Calu3 (cell line): ENCODE measurements at regions not wholly inside any gene's neighbourhood (a gene's known extent, or its start where the extent isn't known, plus 50 kb on each side); places are given as distances from the start of the nearest gene placed in this dataset.

Source experiments
- BruUV-seq: library from RNA; stranded (reverse); fragments of 400-500 nt; replicated peaks from 2 replicates; lab custom pipeline; 2021; lab: Mats Ljungman, UMichigan
- CTCF ChIA-PET: fragments of 300-600 bp; sonication (Branson Sonifier 250); formaldehyde crosslinking; loops from one replicate; lab custom pipeline; 2022; ENCODE audit warnings: antibody characterized with exemption; lab: Charles Lee
- DNase-seq: peaks from one replicate; pipeline ENCODE4 v3.0.0; 2022
- H3K27ac Mint-ChIP-seq: one replicate; pipeline ENCODE4 v1.8.0; 2022; ENCODE audit warnings: mixed read lengths; ENCODE audit not compliant: unreplicated experiment
- H3K27me3 Mint-ChIP-seq: one replicate; pipeline ENCODE4 v1.8.0; 2022; ENCODE audit warnings: mixed read lengths; ENCODE audit not compliant: unreplicated experiment
- H3K36me3 Mint-ChIP-seq: one replicate; pipeline ENCODE4 v1.8.0; 2022; ENCODE audit warnings: mild to moderate bottlenecking, moderate library complexity, mixed read lengths; ENCODE audit not compliant: insufficient read depth, unreplicated experiment
- H3K4me1 Mint-ChIP-seq: one replicate; pipeline ENCODE4 v1.8.0; 2022; ENCODE audit warnings: mild to moderate bottlenecking, low read depth, mixed read lengths; ENCODE audit not compliant: unreplicated experiment
- H3K4me3 Mint-ChIP-seq: one replicate; pipeline ENCODE4 v1.8.0; 2022; ENCODE audit warnings: mild to moderate bottlenecking, low read depth, moderate library complexity, mixed read lengths; ENCODE audit not compliant: unreplicated experiment
- H3K9me3 Mint-ChIP-seq: one replicate; pipeline ENCODE4 v1.8.0; 2022; ENCODE audit warnings: low read depth, mixed read lengths; ENCODE audit not compliant: unreplicated experiment
- CTCF ChIP-seq: fragments of 200-600 bp; IDR thresholded peaks from one replicate; pipeline ENCODE4 v1.8.0; 2022; ENCODE audit warnings: antibody characterized with exemption; ENCODE audit not compliant: unreplicated experiment
- intact Hi-C: fragments of 100-400 bp; cut with micrococcal nuclease; formaldehyde crosslinking; loops from one replicate; pipeline ENCODE4 v1.10.0; 2022; ENCODE audit not compliant: unreplicated experiment

- DNase-seq, result no peak
- Mint-ChIP-seq H3K27me3 (peaks cover 36% of the 10 kb centered on the region), H3K9me3 (peaks cover 3% of the 10 kb centered on the region), H3K4me3 (no peak overlapping the region), H3K4me1 (no peaks in the 10 kb centered on the region), H3K27ac (no peak overlapping the region), H3K36me3 (no peaks in the 10 kb centered on the region)
- CTCF ChIA-PET, result no interaction called here
- TF ChIP-seq CTCF, result no peak
- BruUV-seq, result no TSS peak
- intact Hi-C loops, result no loop called here
Observed at GRCh38 chr17:33888455-33888854, 366.6 kb upstream of the CCL2 start.

GRCh38 chr17:33889040-33889439 is 366.0 kb upstream of the CCL2 start:
- TF ChIP-seq CTCF, result no peak

GRCh38 chr17:33889766-33890165 is 365.3 kb upstream of the CCL2 start:
- Mint-ChIP-seq H3K27ac (no peak overlapping the region), H3K4me1 (no peaks in the 10 kb centered on the region), H3K9me3 (peaks cover 3% of the 10 kb centered on the region), H3K4me3 (no peak overlapping the region), H3K36me3 (no peaks in the 10 kb centered on the region), H3K27me3 (peaks cover 48% of the 10 kb centered on the region)
- no TSS peak for BruUV-seq
- intact Hi-C loops, result no loop called here
- DNase-seq, result no peak
- TF ChIP-seq CTCF, result no peak
- CTCF ChIA-PET, result no interaction called here

More at GRCh38 chr17:33889040-33889439, 366.0 kb upstream of the CCL2 start:
- CTCF ChIA-PET, result no interaction called here
- no peak overlapping the region for H3K27ac Mint-ChIP-seq
- intact Hi-C loops, result no loop called here
- no peaks in the 10 kb centered on the region for H3K36me3 Mint-ChIP-seq
- no peaks in the 10 kb centered on the region for H3K4me1 Mint-ChIP-seq
- H3K4me3 Mint-ChIP-seq, result no peak overlapping the region
- peaks cover 42% of the 10 kb centered on the region for H3K27me3 Mint-ChIP-seq
- H3K9me3 Mint-ChIP-seq, result peaks cover 3% of the 10 kb centered on the region
- BruUV-seq, result no TSS peak
- no peak for DNase-seq

GRCh38 chr17:33892717-33893591 is 362.1 kb upstream of the CCL2 start:
- intact Hi-C loops, result no loop called here
- Mint-ChIP-seq H3K27ac (no peak overlapping the region), H3K27me3 (peaks cover 20% of the 10 kb centered on the region), H3K4me1 (no peaks in the 10 kb centered on the region), H3K9me3 (peaks cover 2% of the 10 kb centered on the region), H3K36me3 (no peaks in the 10 kb centered on the region), H3K4me3 (no peak overlapping the region)
- CTCF ChIA-PET, result no interaction called here
- no TSS peak for BruUV-seq
- no peak for DNase-seq
- no peak for TF ChIP-seq CTCF
